ENCODE measurements at regions not wholly inside any gene's neighbourhood (a gene's known extent, or its start where the extent isn't known, plus 50 kb on each side); places are given as distances from the start of the nearest gene placed in this dataset.

DNA sequence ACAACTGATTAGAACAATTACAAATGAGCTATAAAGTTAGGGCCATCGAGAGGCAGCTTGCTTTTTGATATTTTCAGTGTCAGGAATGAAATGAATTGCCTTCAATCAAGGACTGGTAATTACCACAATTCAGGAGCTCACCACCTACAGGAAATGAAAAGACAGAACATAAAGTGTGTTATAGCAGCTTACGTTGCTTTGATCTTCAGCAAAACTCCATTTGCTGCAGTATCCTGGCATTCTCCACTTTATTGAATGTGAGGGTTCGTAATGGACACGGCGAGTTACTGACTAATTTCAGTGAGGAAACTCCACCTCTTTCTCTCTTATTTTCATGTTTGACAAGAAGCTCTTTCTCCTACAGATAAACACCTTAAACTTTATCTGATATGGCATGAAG lies 440.0 kb upstream of the HSF2 start:
- Mint-ChIP-seq H3K9me3 (ENCODE audit: unreplicated experiment) (no peaks in the 10 kb centered on the region), H3K36me3 (ENCODE audit: unreplicated experiment) (no peaks in the 10 kb centered on the region), H3K4me3 (ENCODE audit: unreplicated experiment) (no peak overlapping the region), H3K4me1 (ENCODE audit: unreplicated experiment) (peaks cover 6% of the 10 kb centered on the region), H3K27ac (ENCODE audit: unreplicated experiment) (no peak overlapping the region), H3K27me3 (ENCODE audit: unreplicated experiment) (peaks cover 19% of the 10 kb centered on the region)
- DNase-seq (ENCODE audit: extremely low spot score, unreplicated experiment): no peak
- TF ChIP-seq CTCF (IDR thresholded peaks at IDR 0.05): no peak

GRCh38 chr6:121961619-121962125 lies 437.8 kb upstream of the HSF2 start:
- Mint-ChIP-seq H3K27me3 (ENCODE audit: unreplicated experiment) (peaks cover 16% of the 10 kb centered on the region), H3K4me1 (ENCODE audit: unreplicated experiment) (peaks cover 5% of the 10 kb centered on the region), H3K36me3 (ENCODE audit: unreplicated experiment) (no peaks in the 10 kb centered on the region), H3K9me3 (ENCODE audit: unreplicated experiment) (no peaks in the 10 kb centered on the region), H3K27ac (ENCODE audit: unreplicated experiment) (no peak overlapping the region), H3K4me3 (ENCODE audit: unreplicated experiment) (no peak overlapping the region)
- TF ChIP-seq CTCF (IDR thresholded peaks at IDR 0.05): no peak
- no peak for DNase-seq (ENCODE audit: extremely low spot score, unreplicated experiment)

DNA sequence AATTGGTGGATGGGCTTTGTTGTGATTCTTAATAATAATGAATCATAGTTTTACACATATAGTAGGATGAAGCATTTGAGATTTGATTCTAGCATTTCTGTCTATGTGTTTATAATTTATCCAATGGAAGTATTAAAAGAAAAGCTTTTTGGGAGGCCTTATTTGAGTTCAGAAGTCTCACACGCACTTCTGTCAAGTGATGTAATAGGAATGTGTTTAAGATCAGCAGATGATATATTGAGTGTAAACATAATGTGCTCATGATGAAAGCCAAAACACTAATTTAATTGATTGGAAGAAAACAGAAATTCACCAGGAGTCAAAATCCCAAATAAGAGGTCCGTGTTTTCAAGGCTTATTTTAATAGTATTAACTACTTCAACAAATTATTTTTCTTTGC lies 435.6 kb upstream of the HSF2 start:
- Mint-ChIP-seq H3K4me3 (ENCODE audit: unreplicated experiment) (no peak overlapping the region), H3K27me3 (ENCODE audit: unreplicated experiment) (peaks cover 7% of the 10 kb centered on the region), H3K27ac (ENCODE audit: unreplicated experiment) (no peak overlapping the region), H3K4me1 (ENCODE audit: unreplicated experiment) (no peaks in the 10 kb centered on the region), H3K9me3 (ENCODE audit: unreplicated experiment) (no peaks in the 10 kb centered on the region), H3K36me3 (ENCODE audit: unreplicated experiment) (no peaks in the 10 kb centered on the region)
- TF ChIP-seq CTCF (IDR thresholded peaks at IDR 0.05): no peak
- DNase-seq (ENCODE audit: extremely low spot score, unreplicated experiment): no peak

- Mint-ChIP-seq H3K27ac (ENCODE audit: unreplicated experiment) (no peak overlapping the region), H3K4me1 (ENCODE audit: unreplicated experiment) (no peaks in the 10 kb centered on the region), H3K27me3 (ENCODE audit: unreplicated experiment) (no peaks in the 10 kb centered on the region), H3K9me3 (ENCODE audit: unreplicated experiment) (no peaks in the 10 kb centered on the region), H3K4me3 (ENCODE audit: unreplicated experiment) (no peak overlapping the region), H3K36me3 (ENCODE audit: unreplicated experiment) (no peaks in the 10 kb centered on the region)
- no peak for DNase-seq (ENCODE audit: extremely low spot score, unreplicated experiment)
- TF ChIP-seq CTCF (IDR thresholded peaks at IDR 0.05): no peak
Measured at GRCh38 chr6:121965739-121966138, 433.7 kb upstream of the HSF2 start.

GRCh38 chr6:121967631-121968030 lies 431.8 kb upstream of the HSF2 start:
- TF ChIP-seq CTCF (IDR thresholded peaks at IDR 0.05): no peak
- Mint-ChIP-seq H3K9me3 (ENCODE audit: unreplicated experiment) (no peaks in the 10 kb centered on the region), H3K27me3 (ENCODE audit: unreplicated experiment) (no peaks in the 10 kb centered on the region), H3K27ac (ENCODE audit: unreplicated experiment) (no peak overlapping the region), H3K4me1 (ENCODE audit: unreplicated experiment) (peaks cover 4% of the 10 kb centered on the region), H3K36me3 (ENCODE audit: unreplicated experiment) (no peaks in the 10 kb centered on the region), H3K4me3 (ENCODE audit: unreplicated experiment) (no peak overlapping the region)
- DNase-seq (ENCODE audit: extremely low spot score, unreplicated experiment): no peak
